AG08395 (cell line): ENCODE measurements at regions not wholly inside any gene's neighbourhood (a gene's known extent, or its start where the extent isn't known, plus 50 kb on each side); places are given as distances from the start of the nearest gene placed in this dataset.

Experiments
- DNase-seq: peaks from one replicate; pipeline ENCODE4 v3.0.0; 2012; ENCODE audit warnings: mixed read lengths, low spot score

DNA sequence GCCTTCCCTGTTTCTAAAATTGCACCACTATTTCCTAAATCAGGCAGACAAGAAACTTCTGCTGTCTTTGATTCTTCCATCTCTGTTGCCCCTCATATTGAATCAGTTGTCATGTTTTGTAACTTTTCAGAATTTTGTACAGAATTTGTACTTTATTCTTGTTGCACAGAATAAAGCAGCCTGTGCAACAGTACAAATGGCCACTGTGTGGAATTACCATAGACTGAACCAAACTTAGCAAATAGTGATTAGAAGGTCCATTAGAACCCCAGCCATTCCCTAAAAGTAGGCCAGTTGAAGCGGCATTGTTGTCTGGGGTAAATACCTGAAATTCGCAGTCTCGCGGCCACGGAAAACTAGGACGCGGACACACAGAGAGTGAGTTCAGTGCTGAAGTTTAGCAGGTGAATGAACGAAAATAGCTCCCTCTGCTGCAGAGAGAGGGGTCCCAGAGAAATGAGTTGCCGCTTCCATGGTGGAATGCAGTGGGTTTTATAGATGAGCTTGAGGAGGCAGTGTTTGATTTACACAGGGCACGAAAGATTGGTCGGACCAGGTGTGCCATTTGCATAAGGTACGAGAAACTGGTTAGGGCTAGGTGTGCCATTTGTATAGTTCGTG, 71.8 kb downstream of the C4orf33 start:
- DNase-seq, result no peak

DNA sequence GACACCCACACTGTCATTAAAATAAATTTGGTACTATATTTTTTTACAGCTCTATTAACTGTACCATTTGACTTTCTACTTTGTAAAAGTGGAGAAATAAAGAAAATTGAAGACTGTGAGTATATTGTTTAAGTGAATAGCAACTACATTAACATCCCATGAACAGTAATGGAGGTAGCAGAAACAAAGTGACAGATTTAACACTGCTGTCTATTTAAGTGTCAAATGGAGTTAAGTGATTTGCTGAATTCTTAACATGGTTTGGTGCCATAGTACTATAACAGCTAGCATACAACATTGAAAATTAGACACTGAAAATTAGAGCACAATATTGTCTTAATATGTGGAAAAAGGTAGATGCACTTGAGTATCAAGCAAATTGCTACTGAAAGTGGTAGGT, 76.2 kb downstream of the C4orf33 start:
- no peak for DNase-seq

DNA sequence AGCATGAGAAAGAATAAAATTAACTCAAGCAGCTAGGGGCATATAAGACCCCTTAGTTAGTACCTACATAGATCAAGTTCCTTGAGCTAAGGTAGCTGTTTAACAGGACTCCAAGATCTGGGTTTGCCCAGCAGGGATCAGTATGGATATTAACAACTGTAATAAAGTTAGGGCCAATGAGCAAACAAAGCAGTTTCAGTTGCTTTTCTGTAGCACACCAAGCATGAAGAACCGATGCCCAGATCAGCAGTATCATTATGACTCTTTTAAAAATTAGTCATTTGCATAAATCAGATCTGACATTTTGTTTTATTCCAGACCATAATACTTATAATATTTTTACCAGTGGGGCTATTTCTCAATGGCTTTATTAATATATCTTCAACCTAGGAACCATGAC, 80.9 kb downstream of the C4orf33 start:
- no peak for DNase-seq

DNA sequence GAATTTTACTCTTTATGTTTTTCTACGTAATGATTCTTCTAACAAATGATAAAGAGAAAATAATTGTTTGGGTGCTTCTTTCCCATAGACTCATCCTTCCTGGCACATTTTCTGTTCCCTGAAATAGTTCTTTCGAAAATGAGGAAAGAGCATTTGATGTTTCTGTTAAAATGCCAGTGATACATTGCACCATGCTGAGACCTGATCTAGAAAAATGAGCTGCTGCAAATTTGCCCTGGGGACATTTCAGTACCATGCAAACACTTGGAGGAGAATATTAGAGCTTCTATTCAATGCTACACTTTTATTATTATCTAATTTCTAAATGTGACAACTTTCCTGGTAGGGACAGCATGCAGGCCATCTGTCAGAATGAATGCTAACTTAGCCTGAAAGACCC, 83.3 kb downstream of the C4orf33 start:
- DNase-seq, result no peak

DNA sequence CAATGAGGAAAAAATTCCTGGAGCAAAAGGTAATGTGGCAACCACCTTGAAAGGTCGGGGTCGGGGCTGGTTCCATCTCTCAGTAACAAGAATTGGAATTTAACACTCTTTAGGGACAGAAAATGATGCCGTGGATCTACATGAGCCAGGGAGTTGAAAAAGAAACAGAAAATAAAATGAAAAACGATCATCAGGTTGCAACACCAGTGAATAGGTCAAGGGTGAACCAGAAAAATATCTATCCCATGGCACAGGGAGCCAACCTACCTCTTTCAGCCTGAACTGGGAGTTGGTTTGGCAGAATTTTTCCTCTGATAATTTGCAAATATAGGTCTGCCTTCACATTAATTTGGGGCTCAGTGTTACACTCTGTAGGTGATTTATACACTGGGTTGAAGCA, 93.7 kb downstream of the C4orf33 start:
- no peak for DNase-seq

DNA sequence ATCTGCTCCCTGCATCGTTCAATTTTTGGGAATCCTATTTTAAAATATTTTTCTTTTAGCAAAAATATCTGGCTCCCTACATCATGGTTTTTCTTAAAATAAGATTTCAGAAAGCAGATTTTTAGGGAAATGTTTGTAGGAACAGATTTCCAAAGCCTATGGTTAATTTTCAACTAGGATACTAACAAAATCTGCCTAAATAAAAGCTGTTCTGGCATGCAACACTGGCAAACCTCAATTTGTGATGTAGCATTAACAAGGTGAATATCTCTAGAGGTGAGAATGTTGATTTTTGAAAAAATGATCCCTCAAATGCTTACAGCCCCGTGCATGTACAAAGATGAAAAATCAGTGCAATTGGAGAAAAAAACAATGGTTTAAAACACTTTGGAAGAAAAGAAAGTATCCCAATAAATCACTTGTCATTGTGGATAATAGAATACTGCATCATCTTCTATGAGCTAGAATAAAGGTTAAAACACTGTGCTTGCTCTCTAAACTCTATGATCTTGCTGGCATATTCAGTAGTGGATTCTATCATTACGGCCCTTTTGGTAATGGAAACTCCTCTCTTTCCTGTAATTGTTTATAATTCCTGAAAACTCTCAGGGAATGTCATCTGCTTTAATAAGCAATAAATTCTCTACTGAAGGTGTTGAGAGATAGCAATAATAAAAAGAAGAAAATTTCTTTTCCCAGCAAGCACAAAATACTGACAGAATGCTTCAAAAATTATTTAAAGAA, 97.6 kb downstream of the C4orf33 start:
- DNase-seq, result no peak

DNA sequence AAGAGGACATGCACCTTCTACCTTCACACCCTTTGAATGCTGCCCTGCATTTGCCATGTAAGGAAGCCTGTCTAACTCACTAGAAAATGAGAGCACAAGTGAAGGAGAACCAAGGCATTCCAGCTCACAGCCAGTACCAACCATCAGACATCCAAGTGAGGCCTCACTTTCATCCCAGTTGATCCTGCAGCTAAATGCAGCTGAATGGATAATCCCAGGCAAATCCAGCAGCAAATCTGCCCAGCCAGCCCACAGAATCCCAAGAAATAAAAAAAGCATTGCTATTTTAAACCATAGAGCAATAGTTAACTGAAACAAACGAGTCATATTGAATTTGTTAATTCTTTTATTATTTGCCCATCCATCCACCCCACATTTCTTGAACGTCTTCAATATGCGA, 112.5 kb downstream of the C4orf33 start:
- no peak for DNase-seq

DNA sequence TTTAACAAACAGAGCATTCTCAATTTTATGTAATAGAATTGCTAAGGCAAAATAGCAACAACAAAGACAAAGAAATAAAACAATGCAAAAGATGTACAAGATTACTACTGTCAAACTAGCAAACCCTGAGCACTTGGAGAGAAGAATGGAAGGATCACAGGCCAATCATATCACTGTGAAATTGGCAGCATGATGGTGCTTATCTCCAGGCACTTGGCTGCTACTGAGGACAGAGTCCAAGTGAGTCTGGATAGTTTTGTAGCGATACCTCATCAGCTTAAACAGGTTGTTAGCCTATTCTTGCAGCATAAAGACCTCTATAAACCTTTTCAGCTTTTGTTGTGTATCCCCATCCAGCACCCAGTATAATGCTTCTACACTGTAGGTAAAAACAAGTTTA, 117.7 kb downstream of the C4orf33 start:
- no peak for DNase-seq

DNA sequence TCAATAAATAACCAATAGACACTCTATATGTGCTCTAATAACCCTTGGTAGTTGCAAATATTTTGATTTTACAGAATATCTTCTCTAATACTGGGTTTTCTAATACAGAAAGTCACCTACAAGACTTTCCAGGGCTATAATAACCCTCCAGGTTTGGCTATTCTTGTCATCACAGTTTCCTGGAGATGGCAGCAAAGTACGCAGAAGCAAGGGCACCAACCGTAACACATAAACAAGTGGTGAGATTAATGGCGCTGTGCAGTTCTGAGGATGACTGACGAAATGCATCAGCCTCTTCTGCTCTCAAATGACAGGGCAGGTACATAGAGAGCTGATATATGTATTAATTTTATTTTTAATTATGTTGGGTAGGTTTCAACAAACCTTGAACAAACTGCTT, 122.4 kb downstream of the C4orf33 start:
- no peak for DNase-seq

DNA sequence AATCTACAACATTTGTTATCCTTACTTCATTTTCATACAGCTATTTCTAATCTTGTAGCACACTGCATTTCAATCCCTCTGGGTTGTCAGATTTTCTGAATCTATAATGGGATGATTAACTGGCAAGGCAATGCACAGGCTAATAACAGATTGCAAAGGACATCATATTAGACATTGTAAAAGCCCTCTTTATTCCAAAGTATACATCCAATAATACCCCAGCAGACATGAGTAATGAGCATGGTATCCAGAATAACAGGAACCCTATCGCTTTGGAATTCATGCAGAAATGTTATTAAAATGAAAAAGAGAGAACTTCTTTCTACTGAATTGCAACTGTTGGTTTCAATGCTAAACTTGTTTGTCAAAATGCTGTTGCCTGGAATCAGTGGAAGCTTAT, 122.9 kb downstream of the C4orf33 start:
- no peak for DNase-seq

DNA sequence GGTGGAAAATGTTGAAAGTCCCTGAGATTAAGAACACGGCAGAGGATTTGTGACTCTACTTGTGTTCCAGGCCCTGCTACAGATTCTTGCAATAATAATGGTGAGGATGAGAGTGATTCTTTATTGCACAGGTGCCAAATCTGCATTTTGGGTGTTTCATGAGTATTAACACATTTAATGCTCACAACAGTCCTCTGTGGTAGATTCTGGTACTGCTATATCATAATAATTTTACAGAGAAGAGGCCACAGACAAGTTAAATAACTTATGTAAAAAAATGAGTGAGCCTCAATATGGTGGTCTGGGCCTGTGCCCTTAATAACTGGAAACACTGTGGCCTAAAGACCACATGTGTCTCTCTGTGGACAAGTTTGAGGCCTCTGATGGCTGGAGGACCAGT, 124.3 kb downstream of the C4orf33 start:
- DNase-seq, result no peak

DNA sequence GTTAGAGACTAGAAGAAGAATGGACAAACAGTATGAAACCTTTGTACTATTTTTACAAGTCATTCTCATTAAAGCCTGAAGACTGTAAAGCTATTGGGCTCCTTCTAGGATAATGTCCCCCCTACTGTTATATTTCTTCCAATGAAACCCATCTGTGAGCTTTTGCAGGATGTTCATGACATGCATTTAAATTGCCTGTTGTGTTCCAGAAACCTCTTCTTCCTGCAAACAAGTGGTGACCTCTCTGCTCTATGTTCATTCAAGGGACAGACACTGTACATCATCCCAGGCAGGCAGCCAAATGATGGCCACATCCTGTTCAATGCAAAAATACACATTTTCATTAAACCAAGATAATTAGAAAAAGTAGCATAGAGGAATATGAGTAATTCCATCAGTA, 128.0 kb downstream of the C4orf33 start:
- no peak for DNase-seq

DNA sequence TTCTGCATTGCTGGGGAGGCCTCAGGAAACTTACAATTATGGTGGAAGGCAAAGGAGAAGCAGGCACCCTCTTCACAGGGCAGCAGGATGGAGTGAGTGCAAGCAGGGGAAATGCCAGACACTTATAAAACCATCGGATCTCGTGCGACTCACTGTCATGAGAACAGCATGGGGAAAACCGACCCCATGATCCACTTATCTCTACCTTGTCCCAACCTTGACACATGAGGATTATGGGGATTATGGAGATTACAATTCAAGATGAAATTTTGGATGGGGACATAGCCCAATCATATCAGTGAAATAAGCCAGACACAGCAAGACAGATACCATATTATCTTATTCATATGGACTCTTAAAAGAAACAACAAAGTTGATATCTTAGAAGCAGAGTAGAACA, 134.9 kb downstream of the C4orf33 start:
- DNase-seq, result no peak

DNA sequence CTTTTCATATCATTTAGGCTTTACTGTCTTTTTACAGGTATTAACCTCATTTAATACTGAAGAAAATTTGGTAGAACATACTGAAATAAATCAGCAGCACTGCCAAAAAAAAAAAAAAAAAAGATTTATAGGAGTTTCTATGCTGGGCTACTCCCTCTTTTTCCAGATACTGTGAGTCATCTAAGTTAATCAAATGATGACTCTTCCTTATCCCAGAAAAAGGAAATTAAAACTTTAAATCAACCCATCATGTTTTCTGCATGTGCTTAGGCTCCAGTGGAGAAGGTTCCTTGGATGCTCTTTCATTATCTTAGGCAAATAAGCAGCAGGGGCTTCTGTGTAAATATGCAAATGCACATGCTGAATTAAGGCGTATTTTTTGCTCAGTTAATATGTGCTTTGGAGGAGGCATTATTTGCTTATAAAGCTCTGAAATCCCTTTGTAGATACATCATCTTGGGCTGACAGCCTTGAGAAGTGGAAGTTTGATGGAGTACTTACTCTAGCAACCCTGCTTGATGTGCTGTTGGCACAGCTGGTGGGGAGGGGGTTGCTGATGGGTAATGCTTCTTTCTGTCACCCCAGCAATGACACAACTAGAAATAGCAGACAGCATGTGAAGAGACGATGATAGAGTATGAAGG, 136.1 kb downstream of the C4orf33 start:
- DNase-seq, result peak; percentile 5

DNA sequence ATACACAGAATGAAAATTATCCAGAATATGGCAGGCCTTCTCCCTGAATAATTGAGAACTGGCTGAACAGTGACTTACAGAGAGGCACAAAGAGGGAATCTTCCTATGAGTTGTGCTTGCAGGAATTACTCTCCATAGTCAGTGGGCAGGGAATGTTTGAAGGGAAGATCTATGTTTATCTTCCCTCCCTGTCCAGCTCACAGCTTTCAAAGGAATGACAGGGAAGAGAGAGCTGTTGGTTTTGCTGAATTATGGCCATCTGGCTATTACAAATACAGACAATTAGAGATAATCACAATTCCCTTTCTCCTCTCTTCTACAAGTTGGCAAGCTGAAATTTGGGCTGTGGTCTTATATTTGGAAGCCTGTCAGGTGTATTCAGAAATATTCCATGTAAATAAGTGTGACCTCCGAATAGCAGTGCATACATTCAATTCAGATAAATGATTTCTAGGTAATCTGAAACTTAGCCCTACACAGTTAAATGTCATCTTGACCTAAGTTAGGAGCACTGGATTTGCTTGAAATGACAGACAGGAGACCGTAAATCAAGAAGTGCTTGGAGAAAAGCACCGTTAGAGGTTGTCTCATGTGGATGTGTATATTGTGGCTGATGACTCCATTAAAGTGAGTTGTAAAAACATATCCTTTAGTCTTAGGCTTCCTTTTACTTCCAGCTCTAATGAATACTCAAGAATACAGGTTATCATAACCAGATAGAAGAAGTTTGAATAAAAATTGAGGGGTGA, 136.8 kb downstream of the C4orf33 start:
- no peak for DNase-seq

DNA sequence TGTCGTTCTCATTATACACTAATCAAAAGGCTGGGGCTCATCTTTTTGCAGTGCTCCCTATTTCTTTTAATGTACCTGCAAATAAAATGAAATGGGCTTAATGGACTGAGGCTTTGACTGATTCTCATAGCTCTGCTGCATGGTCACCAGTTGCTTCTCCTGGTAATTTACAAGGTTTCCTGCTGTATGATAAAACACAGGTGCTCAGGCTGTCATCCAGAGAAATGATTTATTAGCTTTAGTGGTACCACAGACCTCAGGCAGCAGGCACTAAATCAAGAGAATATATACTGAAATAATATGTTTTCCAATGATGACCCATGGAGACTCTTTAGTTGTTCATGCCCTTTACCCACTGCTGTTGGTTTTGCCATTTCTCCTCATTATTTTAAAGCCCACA, 137.7 kb downstream of the C4orf33 start:
- DNase-seq, result no peak

DNA sequence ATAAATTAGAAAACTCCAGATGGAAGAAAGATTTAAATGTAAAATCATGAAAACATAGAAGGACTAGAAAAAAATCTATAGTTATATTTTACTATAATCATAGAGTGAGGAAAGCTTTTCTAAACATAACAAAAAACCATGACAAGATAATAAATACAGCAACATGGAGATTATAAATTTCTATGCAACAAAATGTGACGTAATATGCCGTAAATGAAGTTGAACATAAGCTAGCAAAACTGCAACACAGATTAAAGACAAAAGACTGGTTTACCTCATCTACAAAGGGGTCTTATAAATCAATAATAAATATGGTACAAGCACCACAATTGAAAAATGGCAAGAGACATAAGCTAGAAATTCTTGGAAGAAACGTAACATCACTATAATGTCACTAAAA, 140.4 kb downstream of the C4orf33 start:
- DNase-seq, result no peak

DNA sequence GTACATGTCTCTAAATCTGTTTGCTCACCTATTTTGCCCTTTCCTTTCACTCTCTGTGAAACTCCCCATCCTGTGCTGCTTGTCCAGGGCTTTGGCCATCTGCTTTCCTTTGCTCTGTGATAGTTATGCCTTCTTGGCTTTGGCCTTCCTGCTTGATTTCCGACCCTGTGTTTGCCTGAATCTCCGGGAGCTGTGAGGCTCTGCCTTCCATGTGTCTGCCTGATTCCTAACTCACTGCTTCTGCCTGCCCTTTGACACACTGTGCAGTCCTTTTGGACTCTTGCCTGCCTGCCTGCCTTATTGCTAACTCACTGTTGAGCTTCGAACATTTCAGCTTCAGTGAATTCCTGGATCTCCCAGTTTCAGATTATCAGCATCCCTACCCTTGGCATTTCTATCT, 143.1 kb downstream of the C4orf33 start:
- DNase-seq, result no peak

DNA sequence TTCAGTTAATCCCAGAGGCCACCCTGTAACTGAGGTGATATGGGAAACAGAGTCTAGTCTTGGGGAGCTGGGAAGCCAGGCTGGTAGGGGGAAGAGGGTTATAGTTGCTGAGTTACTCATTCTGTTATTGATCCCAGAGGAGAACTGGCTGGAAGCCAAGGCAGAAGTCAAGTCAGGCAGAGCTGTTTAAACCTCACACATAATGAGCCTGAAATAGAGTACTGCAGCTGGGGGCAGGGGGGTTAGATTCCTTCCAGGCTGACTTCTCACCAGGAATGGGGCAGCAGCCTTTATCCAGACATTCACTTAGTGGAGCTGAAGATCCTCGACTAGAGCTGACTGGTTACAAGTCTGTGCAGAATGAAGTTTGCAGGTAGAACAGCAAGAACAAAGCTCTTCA, 144.9 kb downstream of the C4orf33 start:
- no peak for DNase-seq

DNA sequence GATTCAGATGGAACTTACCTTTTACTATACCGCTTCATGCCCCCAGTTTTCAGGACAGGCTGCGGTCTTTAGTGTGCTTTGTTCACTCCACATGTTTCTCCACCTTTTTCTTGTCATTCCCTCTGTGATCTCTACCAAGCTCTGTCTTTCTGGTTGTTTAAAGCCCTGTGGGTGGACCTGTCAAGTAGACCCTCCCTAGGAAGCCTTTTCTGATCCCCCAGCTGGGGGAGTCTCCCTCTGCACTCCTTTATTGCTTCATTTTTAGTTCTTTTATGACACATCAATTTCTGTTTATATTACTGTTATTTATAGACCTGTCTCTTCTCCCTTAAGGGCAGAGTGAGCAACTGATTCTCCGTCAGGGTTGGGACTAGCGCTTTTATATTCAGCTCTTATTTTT, 150.2 kb downstream of the C4orf33 start:
- DNase-seq, result no peak

DNA sequence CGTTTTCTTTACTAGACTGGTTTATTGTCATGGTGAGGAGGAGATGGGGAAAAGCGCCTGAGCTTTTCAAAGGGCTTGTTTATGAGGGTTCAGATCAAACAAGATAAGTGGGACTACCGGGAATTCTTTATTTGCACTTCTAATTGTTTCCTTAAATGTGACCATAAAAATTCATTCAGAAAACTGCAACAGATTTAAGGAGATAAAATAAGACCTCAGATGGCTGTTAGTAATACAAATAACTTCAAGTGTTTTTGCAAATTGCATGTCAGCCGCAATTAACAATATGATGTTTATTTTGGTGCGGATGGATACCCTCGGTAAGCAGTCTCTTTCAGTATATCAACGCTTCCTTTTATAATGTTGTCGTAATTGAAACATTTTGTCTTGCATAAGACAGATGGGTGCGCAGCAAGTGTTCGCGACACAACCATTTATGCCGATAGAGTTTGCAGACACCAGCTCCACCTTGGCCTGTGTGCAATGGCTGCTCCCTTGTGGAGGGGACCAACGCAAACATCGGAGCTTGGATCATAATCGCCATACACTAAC, 151.0 kb downstream of the C4orf33 start:
- no peak for DNase-seq

DNA sequence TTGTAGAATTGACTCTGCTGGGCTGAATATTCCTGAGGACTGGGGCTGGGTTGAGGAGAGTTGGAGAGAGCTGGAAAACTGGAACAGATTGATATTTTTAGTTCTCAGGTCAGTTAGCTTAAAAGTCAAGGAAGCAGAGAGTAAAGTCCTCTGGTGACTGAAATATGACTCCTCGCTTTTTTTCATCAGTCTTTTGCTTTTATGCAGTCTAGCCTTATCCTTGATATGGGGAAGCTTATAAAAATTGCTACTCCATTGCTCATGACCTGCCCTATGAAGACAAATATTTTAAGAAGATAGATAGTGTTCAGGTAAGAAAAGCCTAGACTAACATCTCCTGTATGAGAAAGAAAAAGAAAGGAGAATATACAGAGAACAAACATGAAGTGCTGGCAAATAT, 152.7 kb downstream of the C4orf33 start:
- DNase-seq, result no peak

DNA sequence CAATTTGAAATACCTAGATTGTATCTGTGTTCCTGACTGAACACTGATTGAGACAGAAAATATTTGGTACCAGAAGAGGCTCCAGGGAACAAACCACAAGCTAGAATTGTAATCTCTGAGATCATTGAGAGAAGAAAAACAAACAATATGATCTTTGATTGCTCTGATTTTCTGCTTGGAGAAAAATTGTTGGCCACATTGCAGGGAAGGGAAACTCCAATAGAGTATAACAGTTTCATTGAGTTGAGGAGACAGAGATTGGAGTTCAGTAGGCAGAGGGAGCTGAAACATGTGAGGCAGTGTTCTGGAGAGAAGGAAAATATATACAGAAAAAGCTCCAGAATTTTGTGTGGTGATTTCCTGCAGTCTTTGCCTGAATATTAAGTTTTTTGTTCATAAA, 158.2 kb downstream of the C4orf33 start:
- no peak for DNase-seq
